ENCODE measurements at regions not wholly inside any gene's neighbourhood (a gene's known extent, or its start where the extent isn't known, plus 50 kb on each side); places are given as distances from the start of the nearest gene placed in this dataset.

- H3K4me1 ChIP-seq (ENCODE audit: insufficient read depth, low read length, severe bottlenecking) = peaks cover 11% of the 10 kb centered on the region
- H3K27me3 ChIP-seq (ENCODE audit: insufficient read depth, low read length) = 0 out of 2 replicates have a peak, but pooled peaks cover 4% of the 10 kb centered on the region
- no peaks in the 10 kb centered on the region for H3K9me2 ChIP-seq (ENCODE audit: low read depth, low read length)
- no peaks in the 10 kb centered on the region for H3F3A ChIP-seq (ENCODE audit: insufficient read depth, low read length)
- H3K27ac ChIP-seq (ENCODE audit: low read depth, low read length, poor library complexity, severe bottlenecking) = no peak overlapping the region
- no peak overlapping the region for H3K4me3 ChIP-seq (ENCODE audit: low read depth, low read length, poor library complexity, severe bottlenecking)
- no peaks in the 10 kb centered on the region for H3K79me2 ChIP-seq (ENCODE audit: insufficient read depth, low read length)
- no peak overlapping the region for H3K4me2 ChIP-seq (ENCODE audit: low read length)
- no peaks in the 10 kb centered on the region for H3K36me3 ChIP-seq (ENCODE audit: insufficient read depth, low read length)
- H3K9me3 ChIP-seq (ENCODE audit: low read length) = peaks cover 3% of the 10 kb centered on the region; the same call in 1 of the 2 replicates
- no peaks in the 10 kb centered on the region for H4K20me1 ChIP-seq (ENCODE audit: insufficient read depth, low read length)
- no peak overlapping the region for H3K9ac ChIP-seq (ENCODE audit: low read length)
- H2AFZ ChIP-seq (ENCODE audit: low read length) = no peak overlapping the region
- TF ChIP-seq EZH2 (IDR thresholded peaks at IDR 0.05; ENCODE audit: borderline replicate concordance, low read length) (no peak), CTCF (IDR thresholded peaks at IDR 0.05; ENCODE audit: low read length) (no peak)
These were observed 270.7 kb downstream of the RPS24 start for GRCh38 chr10:78304091-78305045.

DNA sequence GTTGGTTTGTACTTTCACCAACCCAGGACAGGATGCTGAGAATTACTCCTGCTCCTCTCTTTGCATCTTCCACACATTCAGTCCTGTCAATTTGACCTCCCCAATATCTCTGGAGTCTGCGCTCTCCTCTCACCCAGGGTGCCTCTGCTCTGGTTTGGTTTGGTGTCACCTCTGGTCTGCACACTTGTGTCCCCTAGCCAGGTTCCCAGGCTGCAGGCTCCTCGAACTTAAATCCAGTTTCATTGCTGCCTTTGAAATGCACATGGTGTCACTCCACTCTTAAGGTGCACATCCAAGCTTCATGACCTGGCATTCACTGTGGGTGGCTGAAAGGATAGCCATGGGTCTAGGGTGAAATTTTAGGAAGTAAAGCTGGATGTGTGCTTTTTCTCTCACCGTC is 271.6 kb downstream of the RPS24 start:
- H3K79me2 ChIP-seq (ENCODE audit: insufficient read depth, low read length) = no peaks in the 10 kb centered on the region
- H4K20me1 ChIP-seq (ENCODE audit: insufficient read depth, low read length) = no peaks in the 10 kb centered on the region
- H3K9me2 ChIP-seq (ENCODE audit: low read depth, low read length) = no peaks in the 10 kb centered on the region
- H3K27ac ChIP-seq (ENCODE audit: low read depth, low read length, poor library complexity, severe bottlenecking) = no peak overlapping the region
- H3K9me3 ChIP-seq (ENCODE audit: low read length) = peaks cover 3% of the 10 kb centered on the region; the same call in 1 of the 2 replicates
- TF ChIP-seq CTCF (IDR thresholded peaks at IDR 0.05; ENCODE audit: low read length) = no peak
- TF ChIP-seq EZH2 (IDR thresholded peaks at IDR 0.05; ENCODE audit: borderline replicate concordance, low read length) = no peak
- peaks cover 11% of the 10 kb centered on the region for H3K4me1 ChIP-seq (ENCODE audit: insufficient read depth, low read length, severe bottlenecking)
- no peaks in the 10 kb centered on the region for H3F3A ChIP-seq (ENCODE audit: insufficient read depth, low read length)
- no peak overlapping the region for H3K4me2 ChIP-seq (ENCODE audit: low read length)
- H3K9ac ChIP-seq (ENCODE audit: low read length) = no peak overlapping the region
- 0 out of 2 replicates have a peak, but pooled peaks cover 4% of the 10 kb centered on the region for H3K27me3 ChIP-seq (ENCODE audit: insufficient read depth, low read length)
- no peak overlapping the region for H2AFZ ChIP-seq (ENCODE audit: low read length)
- H3K4me3 ChIP-seq (ENCODE audit: low read depth, low read length, poor library complexity, severe bottlenecking) = no peak overlapping the region
- H3K36me3 ChIP-seq (ENCODE audit: insufficient read depth, low read length) = no peaks in the 10 kb centered on the region

GRCh38 chr10:78306358-78306757 is 272.7 kb downstream of the RPS24 start:
- Histone ChIP-seq H3K4me2 (ENCODE audit: low read length) (no peak overlapping the region), H4K20me1 (ENCODE audit: insufficient read depth, low read length) (no peaks in the 10 kb centered on the region), H3K4me3 (ENCODE audit: low read depth, low read length, poor library complexity, severe bottlenecking) (no peak overlapping the region), H3F3A (ENCODE audit: insufficient read depth, low read length) (no peaks in the 10 kb centered on the region), H3K36me3 (ENCODE audit: insufficient read depth, low read length) (no peaks in the 10 kb centered on the region), H3K9me2 (ENCODE audit: low read depth, low read length) (no peaks in the 10 kb centered on the region), H3K27me3 (ENCODE audit: insufficient read depth, low read length) (0 out of 2 replicates have a peak, but pooled peaks cover 4% of the 10 kb centered on the region), H3K9me3 (ENCODE audit: low read length) (no peaks in the 10 kb centered on the region), H3K27ac (ENCODE audit: low read depth, low read length, poor library complexity, severe bottlenecking) (no peak overlapping the region), H3K79me2 (ENCODE audit: insufficient read depth, low read length) (no peaks in the 10 kb centered on the region), H2AFZ (ENCODE audit: low read length) (no peak overlapping the region), H3K9ac (ENCODE audit: low read length) (no peak overlapping the region), H3K4me1 (ENCODE audit: insufficient read depth, low read length, severe bottlenecking) (peaks cover 11% of the 10 kb centered on the region)
- no peak for TF ChIP-seq CTCF (IDR thresholded peaks at IDR 0.05; ENCODE audit: low read length)
- TF ChIP-seq EZH2 (IDR thresholded peaks at IDR 0.05; ENCODE audit: borderline replicate concordance, low read length) = no peak
